Fibroblast of lung (primary cell): ENCODE measurements at regions not wholly inside any gene's neighbourhood (a gene's known extent, or its start where the extent isn't known, plus 50 kb on each side); places are given as distances from the start of the nearest gene placed in this dataset.

Experiments
- DNase-seq, 2 donors: peaks; one replicate each; pipeline versions ENCODE4 v3.0.0 to v3.0.0-alpha.2; 2010; ENCODE audit warnings: low read depth in 2 of 2
- H2AFZ ChIP-seq: 2 replicates; pipeline ENCODE4 v1.5.1; 2012; ENCODE audit warnings: low read length, control low read depth, inconsistent platforms
- H3K27ac ChIP-seq: 2 replicates; pipeline ENCODE4 v1.5.1; 2011; ENCODE audit warnings: low read length, control low read depth; ENCODE audit not compliant: insufficient read depth
- H3K27me3 ChIP-seq: 2 replicates; pipeline ENCODE4 v1.5.1; 2011; ENCODE audit warnings: mild to moderate bottlenecking, low read length; ENCODE audit not compliant: control insufficient read depth, insufficient read depth
- H3K36me3 ChIP-seq: 2 replicates; pipeline ENCODE4 v1.5.1; 2011; ENCODE audit warnings: low read length; ENCODE audit not compliant: control insufficient read depth, insufficient read depth
- H3K4me1 ChIP-seq: 2 replicates; pipeline ENCODE4 v1.5.1; 2011; ENCODE audit warnings: low read length; ENCODE audit not compliant: control insufficient read depth, insufficient read depth; ENCODE audit errors: extremely low read depth
- H3K4me2 ChIP-seq: 2 replicates; pipeline ENCODE4 v1.5.1; 2011; ENCODE audit warnings: low read length, control low read depth; ENCODE audit not compliant: insufficient read depth; ENCODE audit errors: extremely low read depth
- H3K4me3 ChIP-seq, 4 experiments: fragments of 200-600 bp in 1 of 4; sonication (generic) in 1 of 4; replicated peaks in 1 of 4; 2 replicates each; pipeline ENCODE4 v1.5.1; 2011 to 2016; ENCODE audit warnings: low read length in 4 of 4, low read depth in 3 of 4, mild to moderate bottlenecking in 3 of 4, control low read depth in 2 of 4, inconsistent platforms in 1 of 4, mixed read lengths in 1 of 4; ENCODE audit not compliant: insufficient read depth in 1 of 4; ENCODE audit errors: control extremely low read depth in 1 of 4
- H3K79me2 ChIP-seq: 2 replicates; pipeline ENCODE4 v1.5.1; 2012; ENCODE audit warnings: mild to moderate bottlenecking, low read length, inconsistent platforms; ENCODE audit not compliant: control insufficient read depth, insufficient read depth
- H3K9ac ChIP-seq: 2 replicates; pipeline ENCODE4 v1.5.1; 2011; ENCODE audit warnings: mild to moderate bottlenecking, low read length, control low read depth; ENCODE audit not compliant: insufficient read depth
- H3K9me3 ChIP-seq: 2 replicates; pipeline ENCODE4 v1.5.1; 2012; ENCODE audit warnings: low read depth, low read length; ENCODE audit not compliant: control insufficient read depth, insufficient read depth
- H4K20me1 ChIP-seq: 2 replicates; pipeline ENCODE4 v1.5.1; 2011; ENCODE audit warnings: low read length; ENCODE audit not compliant: control insufficient read depth, insufficient read depth; ENCODE audit errors: extremely low read depth
- CTCF ChIP-seq, 2 donors: IDR thresholded peaks in 1 of 2; conservative IDR thresholded peaks in 1 of 2; 1 replicate in 1 of 2; 2 replicates in 1 of 2; pipeline ENCODE4 v1.5.1; 2011 to 2012; ENCODE audit warnings: low read length in 2 of 2, control low read depth in 1 of 2, inconsistent platforms in 1 of 2, low read depth in 1 of 2, mild to moderate bottlenecking in 1 of 2
- EZH2 ChIP-seq: IDR thresholded peaks from 2 replicates; pipeline ENCODE4 v1.5.1; 2012; ENCODE audit warnings: low read length, control low read depth, mild to moderate bottlenecking; ENCODE audit errors: missing control alignments

GRCh38 chr14:46596236-46596635, 55.3 kb downstream of the RPL10L start:
- Histone ChIP-seq H3K9me3 (no peaks in the 10 kb centered on the region), H3K4me2 (no peak overlapping the region), H3K27me3 (no peaks in the 10 kb centered on the region), H4K20me1 (no peaks in the 10 kb centered on the region), H3K4me3 (no peak overlapping the region), H3K36me3 (no peaks in the 10 kb centered on the region), H3K79me2 (no peaks in the 10 kb centered on the region), H3K27ac (no peak overlapping the region), H2AFZ (no peak overlapping the region), H3K4me1 (no peaks in the 10 kb centered on the region), H3K9ac (no peak overlapping the region)
- TF ChIP-seq CTCF (conservative IDR thresholded peaks at IDR 0.05 in 1 of 2, IDR thresholded peaks at IDR 0.05 in 1 of 2; ENCODE audit: low read depth in 1 of 2, low read length in 2 of 2) (no peak), EZH2 (no peak)
- DNase-seq: peak in 1 of 2 donors; percentile 24

DNA sequence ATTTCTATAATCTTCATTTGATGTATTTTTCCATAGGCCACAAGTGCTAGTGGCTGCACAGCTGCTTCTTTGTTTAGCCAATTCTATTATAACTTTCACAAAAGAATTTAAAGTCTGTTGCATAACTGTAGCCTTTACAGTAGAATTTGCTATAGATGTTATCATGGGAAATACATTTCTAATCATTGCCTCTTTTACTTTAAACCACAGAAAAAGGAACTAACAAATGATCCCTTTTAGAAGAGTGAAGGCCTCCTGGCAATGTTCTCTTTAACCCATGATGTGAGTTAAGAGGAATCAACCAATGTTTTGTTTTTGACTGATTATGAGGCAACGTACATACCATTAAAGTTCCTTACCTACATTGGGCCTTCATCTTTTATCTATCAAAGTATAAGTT, 68.8 kb downstream of the RPL10L start:
- Histone ChIP-seq H2AFZ (no peak overlapping the region), H4K20me1 (no peaks in the 10 kb centered on the region), H3K9me3 (no peaks in the 10 kb centered on the region), H3K4me1 (no peaks in the 10 kb centered on the region), H3K27ac (no peak overlapping the region), H3K27me3 (no peaks in the 10 kb centered on the region), H3K79me2 (no peaks in the 10 kb centered on the region), H3K4me2 (no peak overlapping the region), H3K4me3 (no peak overlapping the region), H3K36me3 (no peaks in the 10 kb centered on the region), H3K9ac (no peak overlapping the region)
- no peak for DNase-seq
- TF ChIP-seq EZH2 (no peak), CTCF (conservative IDR thresholded peaks at IDR 0.05 in 1 of 2, IDR thresholded peaks at IDR 0.05 in 1 of 2; ENCODE audit: low read depth in 1 of 2, low read length in 2 of 2) (no peak)

- Histone ChIP-seq H3K27me3 (no peaks in the 10 kb centered on the region), H3K4me3 (no peak overlapping the region), H3K79me2 (no peaks in the 10 kb centered on the region), H3K4me1 (no peaks in the 10 kb centered on the region), H2AFZ (no peak overlapping the region), H3K36me3 (no peaks in the 10 kb centered on the region), H3K4me2 (no peak overlapping the region), H3K9ac (no peak overlapping the region), H3K9me3 (no peaks in the 10 kb centered on the region), H4K20me1 (no peaks in the 10 kb centered on the region), H3K27ac (no peak overlapping the region)
- DNase-seq: peak; percentile 9 to 53
- TF ChIP-seq CTCF (conservative IDR thresholded peaks at IDR 0.05 in 1 of 2, IDR thresholded peaks at IDR 0.05 in 1 of 2; ENCODE audit: low read depth in 1 of 2, low read length in 2 of 2): peak in 1 of 2 donors; percentile 26
- TF ChIP-seq EZH2: no peak
Observed at GRCh38 chr14:46581036-46581671, 70.4 kb downstream of the RPL10L start.
